ENCODE measurements at regions not wholly inside any gene's neighbourhood (a gene's known extent, or its start where the extent isn't known, plus 50 kb on each side); places are given as distances from the start of the nearest gene placed in this dataset.

DNA sequence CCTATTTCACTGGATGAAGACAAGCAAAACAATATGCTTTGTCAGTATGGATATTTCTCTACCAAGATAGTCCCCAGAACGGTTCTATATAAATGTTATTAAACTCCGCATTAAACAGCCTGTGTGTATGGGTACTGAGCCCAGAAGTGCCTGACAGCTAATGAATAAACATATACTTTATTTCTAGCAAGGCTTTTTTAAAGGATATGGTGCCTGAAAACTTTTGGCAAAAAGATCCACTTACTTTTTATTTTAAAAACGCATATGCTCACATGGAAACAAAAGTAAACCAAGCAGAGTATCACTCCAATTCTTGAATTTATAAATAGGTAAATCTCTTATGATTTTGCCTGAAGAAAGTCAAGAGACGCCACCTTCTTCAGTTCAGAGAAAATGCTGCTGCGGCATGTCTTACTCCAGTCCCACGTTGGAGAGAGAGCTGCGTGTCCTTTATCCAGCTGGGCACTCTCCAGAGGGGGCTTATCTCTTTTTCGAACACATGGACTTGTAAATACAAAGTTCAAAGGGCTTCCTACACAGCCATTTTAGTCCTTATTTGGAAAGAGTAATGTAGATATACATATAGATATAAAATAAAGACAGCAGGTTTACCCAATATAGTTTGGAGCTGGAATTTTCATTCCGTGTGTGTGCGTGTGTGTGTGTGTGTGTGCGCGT lies 264.2 kb downstream of the ADAMTS20 start:
- TF ChIP-seq EZH2 (IDR thresholded peaks at IDR 0.05; ENCODE audit: borderline replicate concordance) (no peak), CTCF (IDR thresholded peaks at IDR 0.05; ENCODE audit: poor library complexity) (no peak), EZH2phosphoT487 (IDR thresholded peaks at IDR 0.05; ENCODE audit: low read depth, severe bottlenecking, unreplicated experiment) (no peak)
